A549 (cell line): ENCODE measurements at regions not wholly inside any gene's neighbourhood (a gene's known extent, or its start where the extent isn't known, plus 50 kb on each side); places are given as distances from the start of the nearest gene placed in this dataset.

Experiments
- BHLHE40 ChIP-seq: IDR thresholded peaks from 2 replicates; pipeline ENCODE4 v1.6.1; 2012; ENCODE audit warnings: low read depth, low read length, inconsistent platforms
- CHD2 ChIP-seq: fragments of 150-350 bp; IDR thresholded peaks from 2 replicates; pipeline ENCODE4 v1.6.1; 2014; ENCODE audit warnings: low read length; ENCODE audit not compliant: partially characterized antibody
- EHMT2 ChIP-seq: fragments of 200-600 bp; sonication (generic); IDR thresholded peaks from 2 replicates; pipeline ENCODE4 v1.6.1; 2016; ENCODE audit warnings: antibody characterized with exemption, low read depth, mild to moderate bottlenecking, moderate library complexity
- EP300 ChIP-seq, 2 experiments: fragments of >200 bp; sonication (Bioruptor Twin); formaldehyde crosslinking; IDR thresholded peaks; 2 replicates in 1 of 2; 3 replicates in 1 of 2; pipeline ENCODE4 v1.6.1; 2016 to 2017
- ESRRA ChIP-seq: fragments of 150-350 bp; IDR thresholded peaks from 2 replicates; pipeline ENCODE4 v1.6.1; 2014; ENCODE audit warnings: mild to moderate bottlenecking, low read length, borderline replicate concordance
- MAZ ChIP-seq: fragments of 150-350 bp; IDR thresholded peaks from 2 replicates; pipeline ENCODE4 v1.6.1; 2014; ENCODE audit warnings: antibody characterized with exemption, low read depth, low read length, borderline replicate concordance
- POLR2A ChIP-seq: IDR thresholded peaks from 2 replicates; pipeline ENCODE4 v1.6.1; 2012; ENCODE audit warnings: mild to moderate bottlenecking, low read length
- RAD21 ChIP-seq, 2 experiments: fragments of >200 bp in 1 of 2; sonication (Bioruptor Twin) in 1 of 2; formaldehyde crosslinking in 1 of 2; IDR thresholded peaks in 1 of 2; conservative IDR thresholded peaks in 1 of 2; 2 replicates in 1 of 2; 3 replicates in 1 of 2; pipeline ENCODE4 v1.6.1; 2012 to 2018; ENCODE audit warnings: inconsistent platforms in 1 of 2
- SREBF2 ChIP-seq: fragments of 450-650 bp; IDR thresholded peaks from 2 replicates; pipeline ENCODE4 v1.6.1; 2014; ENCODE audit warnings: mild to moderate bottlenecking, moderate library complexity
- TF ChIP-seq, protein P1 (sequence below): fragments of >200 bp; sonication (Bioruptor Twin); formaldehyde crosslinking; IDR thresholded peaks from 3 replicates; pipeline ENCODE4 v1.5.1; 2016
- TF ChIP-seq, protein P2 (sequence below): fragments of 200-600 bp; sonication (generic); IDR thresholded peaks from 2 replicates; pipeline ENCODE4 v1.6.1; 2016; ENCODE audit warnings: antibody characterized with exemption, mild to moderate bottlenecking, moderate library complexity

DNA sequence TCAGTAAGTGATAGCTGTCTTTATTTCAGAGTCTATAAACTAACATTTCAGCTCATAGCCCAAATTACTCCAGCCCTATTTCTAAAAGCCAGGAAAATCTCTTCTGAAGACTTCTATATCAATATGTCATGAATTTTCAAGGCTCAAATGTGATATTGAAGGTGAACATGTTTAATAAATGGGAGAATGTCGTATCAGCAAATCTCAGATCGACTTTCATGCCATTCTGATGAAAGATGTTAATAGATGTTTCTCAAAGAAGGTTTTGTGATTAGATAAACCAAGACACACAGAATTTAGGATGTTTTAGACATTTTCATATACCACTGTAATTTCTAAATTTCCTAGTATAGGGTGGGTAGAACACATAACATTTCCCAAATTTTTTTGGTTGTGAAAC, 380.6 kb downstream of the ARL4A start:
- TF ChIP-seq, protein P1, sequence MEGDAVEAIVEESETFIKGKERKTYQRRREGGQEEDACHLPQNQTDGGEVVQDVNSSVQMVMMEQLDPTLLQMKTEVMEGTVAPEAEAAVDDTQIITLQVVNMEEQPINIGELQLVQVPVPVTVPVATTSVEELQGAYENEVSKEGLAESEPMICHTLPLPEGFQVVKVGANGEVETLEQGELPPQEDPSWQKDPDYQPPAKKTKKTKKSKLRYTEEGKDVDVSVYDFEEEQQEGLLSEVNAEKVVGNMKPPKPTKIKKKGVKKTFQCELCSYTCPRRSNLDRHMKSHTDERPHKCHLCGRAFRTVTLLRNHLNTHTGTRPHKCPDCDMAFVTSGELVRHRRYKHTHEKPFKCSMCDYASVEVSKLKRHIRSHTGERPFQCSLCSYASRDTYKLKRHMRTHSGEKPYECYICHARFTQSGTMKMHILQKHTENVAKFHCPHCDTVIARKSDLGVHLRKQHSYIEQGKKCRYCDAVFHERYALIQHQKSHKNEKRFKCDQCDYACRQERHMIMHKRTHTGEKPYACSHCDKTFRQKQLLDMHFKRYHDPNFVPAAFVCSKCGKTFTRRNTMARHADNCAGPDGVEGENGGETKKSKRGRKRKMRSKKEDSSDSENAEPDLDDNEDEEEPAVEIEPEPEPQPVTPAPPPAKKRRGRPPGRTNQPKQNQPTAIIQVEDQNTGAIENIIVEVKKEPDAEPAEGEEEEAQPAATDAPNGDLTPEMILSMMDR: no peak
- TF ChIP-seq RAD21 (conservative IDR thresholded peaks at IDR 0.05 in 1 of 2, IDR thresholded peaks at IDR 0.05 in 1 of 2) (no peak), ESRRA (no peak), EHMT2 (no peak), POLR2A (no peak), BHLHE40 (no peak), EP300 (IDR thresholded peaks at IDR 0.05) (no peak), MAZ (no peak), CHD2 (no peak), SREBF2 (no peak)
- TF ChIP-seq, protein P2, sequence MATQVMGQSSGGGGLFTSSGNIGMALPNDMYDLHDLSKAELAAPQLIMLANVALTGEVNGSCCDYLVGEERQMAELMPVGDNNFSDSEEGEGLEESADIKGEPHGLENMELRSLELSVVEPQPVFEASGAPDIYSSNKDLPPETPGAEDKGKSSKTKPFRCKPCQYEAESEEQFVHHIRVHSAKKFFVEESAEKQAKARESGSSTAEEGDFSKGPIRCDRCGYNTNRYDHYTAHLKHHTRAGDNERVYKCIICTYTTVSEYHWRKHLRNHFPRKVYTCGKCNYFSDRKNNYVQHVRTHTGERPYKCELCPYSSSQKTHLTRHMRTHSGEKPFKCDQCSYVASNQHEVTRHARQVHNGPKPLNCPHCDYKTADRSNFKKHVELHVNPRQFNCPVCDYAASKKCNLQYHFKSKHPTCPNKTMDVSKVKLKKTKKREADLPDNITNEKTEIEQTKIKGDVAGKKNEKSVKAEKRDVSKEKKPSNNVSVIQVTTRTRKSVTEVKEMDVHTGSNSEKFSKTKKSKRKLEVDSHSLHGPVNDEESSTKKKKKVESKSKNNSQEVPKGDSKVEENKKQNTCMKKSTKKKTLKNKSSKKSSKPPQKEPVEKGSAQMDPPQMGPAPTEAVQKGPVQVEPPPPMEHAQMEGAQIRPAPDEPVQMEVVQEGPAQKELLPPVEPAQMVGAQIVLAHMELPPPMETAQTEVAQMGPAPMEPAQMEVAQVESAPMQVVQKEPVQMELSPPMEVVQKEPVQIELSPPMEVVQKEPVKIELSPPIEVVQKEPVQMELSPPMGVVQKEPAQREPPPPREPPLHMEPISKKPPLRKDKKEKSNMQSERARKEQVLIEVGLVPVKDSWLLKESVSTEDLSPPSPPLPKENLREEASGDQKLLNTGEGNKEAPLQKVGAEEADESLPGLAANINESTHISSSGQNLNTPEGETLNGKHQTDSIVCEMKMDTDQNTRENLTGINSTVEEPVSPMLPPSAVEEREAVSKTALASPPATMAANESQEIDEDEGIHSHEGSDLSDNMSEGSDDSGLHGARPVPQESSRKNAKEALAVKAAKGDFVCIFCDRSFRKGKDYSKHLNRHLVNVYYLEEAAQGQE: no peak
